Thyroid gland (tissue), 4 donors: ENCODE measurements at regions not wholly inside any gene's neighbourhood (a gene's known extent, or its start where the extent isn't known, plus 50 kb on each side); places are given as distances from the start of the nearest gene placed in this dataset.

Experiments
- DNase-seq, 2 donors: peaks; one replicate each; pipeline ENCODE4 v3.0.0-alpha.2; 2019
- H3K27ac ChIP-seq, 3 donors: fragments of 200-600 bp; sonication (generic); 1 replicate in 2 of 3; 2 replicates in 1 of 3; pipeline ENCODE4 v1.5.1; 2016 to 2019; ENCODE audit warnings: mild to moderate bottlenecking in 1 of 3, moderate library complexity in 1 of 3
- H3K27me3 ChIP-seq: fragments of 200-600 bp; sonication (generic); one replicate; pipeline ENCODE4 v1.5.1; 2019
- H3K36me3 ChIP-seq, 2 donors: fragments of 200-600 bp; sonication (generic); one replicate each; pipeline ENCODE4 v1.5.1; 2016 to 2019
- H3K4me1 ChIP-seq, 2 donors: fragments of 200-600 bp; sonication (generic); one replicate each; pipeline ENCODE4 v1.5.1; 2017 to 2019
- H3K4me3 ChIP-seq, 3 donors: fragments of 200-600 bp; sonication (generic); replicated peaks in 1 of 3; 1 replicate in 2 of 3; 2 replicates in 1 of 3; pipeline ENCODE4 v1.5.1; 2016; ENCODE audit warnings: mild to moderate bottlenecking in 1 of 3
- H3K9me3 ChIP-seq: fragments of 200-600 bp; sonication (generic); one replicate; pipeline ENCODE4 v1.5.1; 2017
- POLR2A ChIP-seq, 2 donors: fragments of 450-650 bp; IDR thresholded peaks; one replicate each; pipeline ENCODE4 v1.6.1; 2017; ENCODE audit warnings: antibody characterized with exemption in 2 of 2, mild to moderate bottlenecking in 2 of 2, moderate library complexity in 1 of 2
- WGBS, 2 donors: methylation state at CpG; one replicate each; pipeline ENCODE4 v1.1.5; 2017; 5-methylcytosine and 5-hydroxymethylcytosine counted together
- intact Hi-C: fragments of 100-400 bp; cut with DNase I; formaldehyde crosslinking; loops from one replicate; pipeline ENCODE4 v1.15.1; 2023
- TF ChIP-seq, protein P1 (sequence below), 6 experiments: fragments of 200-600 bp in 3 of 6; fragments of 450-650 bp in 3 of 6; sonication (generic) in 3 of 6; IDR thresholded peaks; one replicate each; pipeline ENCODE4 v1.5.1; 2016 to 2019; ENCODE audit warnings: antibody characterized with exemption in 6 of 6, mild to moderate bottlenecking in 2 of 6, inconsistent platforms in 1 of 6, moderate library complexity in 1 of 6

DNA sequence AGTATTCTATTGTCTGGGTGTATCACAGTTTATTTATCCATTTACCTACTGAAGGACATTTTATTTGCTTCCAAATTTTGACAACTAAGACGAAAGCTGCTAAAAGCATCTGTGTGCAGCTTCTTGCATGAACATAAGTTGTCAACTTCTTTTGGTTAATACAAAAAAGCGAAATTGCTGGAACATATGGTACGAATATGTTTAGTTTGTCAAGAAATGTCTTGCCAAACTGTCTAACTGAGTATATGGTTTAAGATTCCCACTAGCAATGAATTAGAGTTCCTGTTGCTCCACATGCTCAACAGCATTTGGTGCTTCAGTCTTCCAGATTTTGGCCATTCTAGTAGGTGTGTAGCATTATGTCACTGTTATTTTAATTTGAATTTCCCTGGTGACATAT is 372.3 kb upstream of the NRXN1 start:
- WGBS, 2 donors = 90% methylated on average over 3 of the region's 3 CpGs

DNA sequence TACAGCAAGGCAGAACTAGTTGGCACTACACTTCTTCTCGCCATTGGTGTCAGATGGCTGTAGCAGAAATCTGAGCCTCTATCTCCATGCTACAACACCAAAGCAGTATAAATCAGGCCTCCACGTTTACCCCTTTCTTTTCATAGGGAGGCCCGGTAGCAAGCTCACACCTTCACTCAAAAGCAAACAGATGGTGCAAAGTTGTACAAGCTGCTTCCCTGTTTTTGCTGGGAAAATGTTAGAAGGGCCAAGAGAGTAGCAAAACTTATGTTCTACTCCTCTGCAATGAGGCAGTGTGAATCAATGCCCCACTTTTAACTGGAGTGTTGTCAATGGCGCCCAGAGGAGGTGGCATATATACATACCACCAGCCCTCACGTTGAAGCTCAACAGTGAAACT is 369.6 kb upstream of the NRXN1 start:
- Histone ChIP-seq H3K27ac (no peak overlapping the region), H3K9me3 (no peaks in the 10 kb centered on the region), H3K36me3 (no peaks in the 10 kb centered on the region), H3K27me3 (no peaks in the 10 kb centered on the region), H3K4me3 (no peak overlapping the region), H3K4me1 (no peaks in the 10 kb centered on the region)
- DNase-seq = no peak
- TF ChIP-seq, protein P1, sequence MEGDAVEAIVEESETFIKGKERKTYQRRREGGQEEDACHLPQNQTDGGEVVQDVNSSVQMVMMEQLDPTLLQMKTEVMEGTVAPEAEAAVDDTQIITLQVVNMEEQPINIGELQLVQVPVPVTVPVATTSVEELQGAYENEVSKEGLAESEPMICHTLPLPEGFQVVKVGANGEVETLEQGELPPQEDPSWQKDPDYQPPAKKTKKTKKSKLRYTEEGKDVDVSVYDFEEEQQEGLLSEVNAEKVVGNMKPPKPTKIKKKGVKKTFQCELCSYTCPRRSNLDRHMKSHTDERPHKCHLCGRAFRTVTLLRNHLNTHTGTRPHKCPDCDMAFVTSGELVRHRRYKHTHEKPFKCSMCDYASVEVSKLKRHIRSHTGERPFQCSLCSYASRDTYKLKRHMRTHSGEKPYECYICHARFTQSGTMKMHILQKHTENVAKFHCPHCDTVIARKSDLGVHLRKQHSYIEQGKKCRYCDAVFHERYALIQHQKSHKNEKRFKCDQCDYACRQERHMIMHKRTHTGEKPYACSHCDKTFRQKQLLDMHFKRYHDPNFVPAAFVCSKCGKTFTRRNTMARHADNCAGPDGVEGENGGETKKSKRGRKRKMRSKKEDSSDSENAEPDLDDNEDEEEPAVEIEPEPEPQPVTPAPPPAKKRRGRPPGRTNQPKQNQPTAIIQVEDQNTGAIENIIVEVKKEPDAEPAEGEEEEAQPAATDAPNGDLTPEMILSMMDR (IDR thresholded peaks at IDR 0.05) = no peak
- TF ChIP-seq POLR2A (IDR thresholded peaks at IDR 0.05) = no peak
- 87 to 88% methylated on average over 5 of the region's 5 CpGs for WGBS, 2 donors
- intact Hi-C loops = no loop called here

More for the DNA sequence above, 372.3 kb upstream of the NRXN1 start:
- H3K36me3 ChIP-seq = no peaks in the 10 kb centered on the region
- DNase-seq = no peak
- no peaks in the 10 kb centered on the region for H3K9me3 ChIP-seq
- intact Hi-C loops = no loop called here
- no peak overlapping the region for H3K4me3 ChIP-seq
- H3K27me3 ChIP-seq = no peaks in the 10 kb centered on the region
- H3K27ac ChIP-seq = no peak overlapping the region
- no peaks in the 10 kb centered on the region for H3K4me1 ChIP-seq
- TF ChIP-seq POLR2A (IDR thresholded peaks at IDR 0.05) = no peak
- TF ChIP-seq, protein P1 (IDR thresholded peaks at IDR 0.05) = no peak

- no peak overlapping the region for H3K4me3 ChIP-seq
- H3K4me1 ChIP-seq = no peaks in the 10 kb centered on the region
- intact Hi-C loops = no loop called here
- no peaks in the 10 kb centered on the region for H3K9me3 ChIP-seq
- no peak for DNase-seq
- H3K27ac ChIP-seq = no peak overlapping the region
- no peaks in the 10 kb centered on the region for H3K27me3 ChIP-seq
- TF ChIP-seq POLR2A (IDR thresholded peaks at IDR 0.05) = no peak
- TF ChIP-seq, protein P1 (IDR thresholded peaks at IDR 0.05) = no peak
- no peaks in the 10 kb centered on the region for H3K36me3 ChIP-seq
Observed at GRCh38 chr2:51387235-51387634, 355.3 kb upstream of the NRXN1 start.

- no peaks in the 10 kb centered on the region for H3K4me1 ChIP-seq
- TF ChIP-seq, protein P1 (IDR thresholded peaks at IDR 0.05) = no peak
- TF ChIP-seq POLR2A (IDR thresholded peaks at IDR 0.05) = no peak
Observed at GRCh38 chr2:51379997-51380396, 348.1 kb upstream of the NRXN1 start.

DNA sequence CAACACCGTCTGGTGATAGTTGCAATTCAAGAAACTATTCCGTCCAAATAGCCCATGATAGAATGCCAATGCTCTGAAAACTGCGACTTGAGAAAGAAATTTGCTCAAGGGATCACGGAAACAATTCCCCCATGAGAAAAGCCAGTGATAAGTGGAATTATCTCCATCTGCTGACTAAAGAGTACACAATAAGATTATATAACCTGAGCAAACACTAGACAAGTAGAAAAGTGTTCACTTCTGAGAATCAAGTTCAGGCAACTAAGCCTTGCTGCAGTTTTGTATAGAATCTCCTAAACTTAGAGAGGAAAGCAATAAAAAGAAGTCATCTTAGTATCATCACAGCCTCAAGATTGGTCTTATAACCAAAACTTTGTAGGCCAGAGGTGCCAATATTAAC is 336.3 kb upstream of the NRXN1 start:
- 74 to 82% methylated on average over 4 of the region's 4 CpGs for WGBS, 2 donors
- no peaks in the 10 kb centered on the region for H3K4me1 ChIP-seq
- no peak overlapping the region for H3K27ac ChIP-seq
- intact Hi-C loops = no loop called here
- no peaks in the 10 kb centered on the region for H3K9me3 ChIP-seq
- no peak overlapping the region for H3K4me3 ChIP-seq
- H3K36me3 ChIP-seq = no peaks in the 10 kb centered on the region
- H3K27me3 ChIP-seq = no peaks in the 10 kb centered on the region
- no peak for DNase-seq
- TF ChIP-seq, protein P1 (IDR thresholded peaks at IDR 0.05) = no peak
- no peak for TF ChIP-seq POLR2A (IDR thresholded peaks at IDR 0.05)

More at GRCh38 chr2:51379997-51380396, 348.1 kb upstream of the NRXN1 start:
- DNase-seq = no peak
- Histone ChIP-seq H3K27ac (no peak overlapping the region), H3K9me3 (no peaks in the 10 kb centered on the region), H3K4me3 (no peak overlapping the region), H3K36me3 (no peaks in the 10 kb centered on the region), H3K27me3 (no peaks in the 10 kb centered on the region)
- intact Hi-C loops = no loop called here
